ENCODE measurements at regions not wholly inside any gene's neighbourhood (a gene's known extent, or its start where the extent isn't known, plus 50 kb on each side); places are given as distances from the start of the nearest gene placed in this dataset.
"Not testable (repeated sequence)": the region's sequence is repeated elsewhere in the genome, so short reads cannot be mapped to it uniquely, and the experiment has no call there.

DNA sequence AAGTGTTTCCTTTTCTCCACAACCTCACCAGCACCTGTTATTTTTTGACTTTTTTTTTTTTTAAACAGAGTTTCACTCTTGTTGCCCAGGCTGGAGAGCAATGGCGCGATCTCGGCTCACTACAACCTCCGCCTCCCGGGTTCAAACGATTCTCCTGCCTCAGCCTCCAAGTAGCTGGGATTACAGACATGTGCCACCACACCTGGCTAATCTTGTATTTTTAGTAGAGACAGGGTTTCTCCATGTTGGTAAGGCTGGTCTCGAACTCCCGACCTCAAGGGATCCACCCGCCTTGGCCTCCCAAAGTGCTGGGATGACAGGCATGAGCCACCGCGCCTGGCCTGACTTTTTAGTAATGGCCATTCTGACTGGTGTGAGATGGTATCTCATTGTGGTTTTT, 123.2 kb upstream of the CCND2 start:
- ATAC-seq; H3K27ac ChIP-seq; DNase-seq (ENCODE audit: low read depth in 1 of 2, low spot score in 1 of 2); H3K4me2 ChIP-seq; CTCF ChIA-PET; H3K4me3 ChIP-seq; POLR2A ChIA-PET; H3K9me3 ChIP-seq; H3K4me1 ChIP-seq; FAIRE-seq: not testable (repeated sequence)
- WGBS (ENCODE audit: missing lambda C conversion rate): 67% methylated on average over 11 of the region's 11 CpGs

DNA sequence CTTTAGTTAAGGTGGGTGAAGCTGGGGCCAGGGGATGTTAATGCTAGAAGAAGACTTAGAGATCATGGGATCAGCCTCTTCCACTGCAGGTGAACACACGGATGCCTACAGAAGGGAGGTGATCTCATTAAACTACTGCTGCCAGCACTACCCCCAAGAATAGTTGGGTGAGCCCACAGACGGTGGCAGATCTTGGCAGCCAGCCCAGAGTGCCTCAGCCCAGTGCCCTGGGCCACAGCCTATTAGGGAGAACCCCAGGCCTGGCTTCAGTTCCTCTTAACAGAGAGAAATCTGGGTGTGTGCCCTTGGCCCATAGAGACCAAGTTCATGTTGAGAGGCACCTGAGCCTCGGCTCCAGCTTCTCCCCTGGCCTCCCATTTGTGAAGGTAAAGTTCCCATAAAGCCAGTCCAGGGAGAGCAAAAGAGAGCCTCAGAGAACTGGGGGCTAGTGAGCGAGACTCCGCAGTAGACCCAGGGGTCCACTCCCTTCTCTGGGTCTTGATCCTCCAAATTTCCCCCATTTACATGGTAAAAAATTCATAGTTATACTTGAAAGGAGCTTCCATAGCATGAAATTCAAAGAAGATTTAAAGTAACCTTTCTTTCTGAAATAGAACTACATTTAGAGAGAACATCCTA, 125.0 kb upstream of the CCND2 start:
- Histone ChIP-seq H3K4me1 (no peaks in the 10 kb centered on the region), H3K4me3 (no peak overlapping the region), H3K27ac (no peak overlapping the region), H3K4me2 (no peak overlapping the region), H3K9me3 (peaks cover 5% of the 10 kb centered on the region; the same call in 2 of the 3 replicates)
- WGBS (ENCODE audit: missing lambda C conversion rate): 29% methylated on average over 5 of the region's 5 CpGs
- FAIRE-seq: no peak
- TF ChIP-seq, protein P1, sequence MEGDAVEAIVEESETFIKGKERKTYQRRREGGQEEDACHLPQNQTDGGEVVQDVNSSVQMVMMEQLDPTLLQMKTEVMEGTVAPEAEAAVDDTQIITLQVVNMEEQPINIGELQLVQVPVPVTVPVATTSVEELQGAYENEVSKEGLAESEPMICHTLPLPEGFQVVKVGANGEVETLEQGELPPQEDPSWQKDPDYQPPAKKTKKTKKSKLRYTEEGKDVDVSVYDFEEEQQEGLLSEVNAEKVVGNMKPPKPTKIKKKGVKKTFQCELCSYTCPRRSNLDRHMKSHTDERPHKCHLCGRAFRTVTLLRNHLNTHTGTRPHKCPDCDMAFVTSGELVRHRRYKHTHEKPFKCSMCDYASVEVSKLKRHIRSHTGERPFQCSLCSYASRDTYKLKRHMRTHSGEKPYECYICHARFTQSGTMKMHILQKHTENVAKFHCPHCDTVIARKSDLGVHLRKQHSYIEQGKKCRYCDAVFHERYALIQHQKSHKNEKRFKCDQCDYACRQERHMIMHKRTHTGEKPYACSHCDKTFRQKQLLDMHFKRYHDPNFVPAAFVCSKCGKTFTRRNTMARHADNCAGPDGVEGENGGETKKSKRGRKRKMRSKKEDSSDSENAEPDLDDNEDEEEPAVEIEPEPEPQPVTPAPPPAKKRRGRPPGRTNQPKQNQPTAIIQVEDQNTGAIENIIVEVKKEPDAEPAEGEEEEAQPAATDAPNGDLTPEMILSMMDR (IDR thresholded peaks at IDR 0.05): no peak
- TF ChIP-seq FOSL2 (IDR thresholded peaks at IDR 0.05) (no peak), FOSL2 (CRISPR knock-in tag; IDR thresholded peaks at IDR 0.05) (no peak), FOXS1 (CRISPR knock-in tag; IDR thresholded peaks at IDR 0.05) (no peak)
- ChIA-PET CTCF (no interaction called here), POLR2A (no interaction called here)
- ATAC-seq: no peak
- no peak for DNase-seq (ENCODE audit: low read depth in 1 of 2, low spot score in 1 of 2)

DNA sequence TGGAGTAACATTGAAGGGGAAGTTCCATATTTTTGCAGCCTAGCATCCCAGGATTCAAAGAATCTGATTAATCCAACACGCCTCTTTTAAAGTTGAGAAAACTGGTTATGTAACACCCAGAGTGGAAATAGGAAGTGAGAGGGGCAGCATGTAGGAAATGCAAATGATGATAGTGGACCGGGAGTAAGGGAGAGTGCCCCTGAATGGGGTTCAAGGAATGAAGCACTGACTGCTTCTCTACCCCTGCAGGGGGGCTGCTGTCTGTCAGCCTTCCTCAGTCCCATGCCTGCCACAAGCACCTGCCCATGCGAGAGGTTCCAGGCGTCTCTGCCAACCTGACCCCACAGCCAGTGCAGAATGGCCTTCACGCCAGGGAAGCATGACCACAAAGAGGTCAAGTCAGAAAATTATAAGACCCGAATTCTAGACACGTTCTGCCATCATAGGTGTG, 126.5 kb upstream of the CCND2 start:
- TF ChIP-seq CHD4 (IDR thresholded peaks at IDR 0.05; ENCODE audit: borderline replicate concordance) (no peak), SREBF2 (IDR thresholded peaks at IDR 0.05) (no peak), JUN (IDR thresholded peaks at IDR 0.05) (no peak), NFE2L2 (conservative IDR thresholded peaks at IDR 0.05; ENCODE audit: low read length) (no peak), CBX8 (IDR thresholded peaks at IDR 0.05) (no peak), PHF8 (IDR thresholded peaks at IDR 0.05; ENCODE audit: borderline replicate concordance, low read depth) (no peak), KDM1A (IDR thresholded peaks at IDR 0.05; ENCODE audit: low read depth) (no peak), RFX5 (IDR thresholded peaks at IDR 0.05) (no peak), RARB (CRISPR knock-in tag; IDR thresholded peaks at IDR 0.05) (no peak)
- TF ChIP-seq, protein P1 (IDR thresholded peaks at IDR 0.05): no peak
- peaks cover 5% of the 10 kb centered on the region; the same call in 2 of the 3 replicates for H3K9me3 ChIP-seq
- ATAC-seq: no peak
- H3K27ac ChIP-seq: no peak overlapping the region
- FAIRE-seq: no peak
- no peak overlapping the region for H3K4me2 ChIP-seq
- no peak for DNase-seq (ENCODE audit: low read depth in 1 of 2, low spot score in 1 of 2)
- WGBS (ENCODE audit: missing lambda C conversion rate): 12% methylated on average over 7 of the region's 7 CpGs
- POLR2A ChIA-PET: no interaction called here
- no peaks in the 10 kb centered on the region for H3K4me1 ChIP-seq
- CTCF ChIA-PET: interaction anchor here (0.6 kb wide), 1 partner anchor 61 kb away, joined by 3 read pairs; no protein-coding TSS in a partner anchor
- H3K4me3 ChIP-seq: no peak overlapping the region

DNA sequence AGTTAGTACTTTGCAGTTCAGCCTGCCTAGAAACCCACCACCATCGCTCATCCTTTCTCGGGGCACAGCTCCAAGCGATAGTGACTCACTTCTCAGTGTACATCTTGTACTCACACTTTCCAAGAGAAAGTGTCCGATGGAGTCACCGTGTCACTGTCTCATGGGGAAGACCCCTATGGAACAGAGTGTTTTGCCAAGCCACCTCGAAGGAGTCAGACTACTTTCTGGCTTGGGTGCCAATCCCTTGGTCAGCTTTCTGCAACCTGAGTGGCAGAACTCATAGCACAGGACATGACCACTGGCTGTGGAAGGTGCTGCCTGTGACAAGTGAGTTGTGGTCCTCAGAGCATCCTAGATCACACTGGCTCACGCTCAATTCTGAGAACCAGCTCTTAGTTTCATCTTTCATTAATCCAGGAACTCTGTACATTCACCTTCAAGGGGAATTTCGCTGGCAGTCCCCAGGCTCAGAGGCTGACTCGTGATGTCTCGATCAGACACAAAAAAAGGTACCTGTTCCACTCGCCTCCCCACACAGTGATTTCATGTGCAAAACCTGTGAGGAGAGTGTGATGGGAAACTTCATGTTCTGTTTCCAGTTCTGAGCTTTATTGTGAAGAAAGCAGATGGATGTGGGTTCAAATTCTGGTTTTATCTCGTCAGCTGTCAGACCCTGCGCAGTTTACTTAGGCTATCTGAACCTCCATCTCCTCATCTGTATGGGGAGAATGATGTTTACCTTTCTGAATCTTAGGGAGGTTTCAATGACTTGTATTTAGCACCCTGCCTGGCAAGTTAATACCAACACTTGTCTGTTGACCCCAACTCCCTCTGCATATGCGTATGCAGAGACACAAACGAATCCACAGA, 127.3 kb upstream of the CCND2 start:
- no peak overlapping the region for H3K4me3 ChIP-seq
- ChIA-PET CTCF (interaction anchor here (0.6 to 0.7 kb wide), 2 partner anchors 15 to 388 kb away, joined by 3 read pairs; no protein-coding TSS in a partner anchor), POLR2A (no interaction called here)
- no peak for ATAC-seq
- no peak for TF ChIP-seq EHMT2 (IDR thresholded peaks at IDR 0.05; ENCODE audit: low read depth)
- no peak for TF ChIP-seq MAFK (IDR thresholded peaks at IDR 0.05; ENCODE audit: partially characterized antibody)
- H3K9me3 ChIP-seq: peaks cover 5% of the 10 kb centered on the region; the same call in 2 of the 3 replicates
- WGBS (ENCODE audit: missing lambda C conversion rate): 6% methylated on average over 15 of the region's 15 CpGs
- no peak for DNase-seq (ENCODE audit: low read depth in 1 of 2, low spot score in 1 of 2)
- H3K4me1 ChIP-seq: no peaks in the 10 kb centered on the region
- H3K27ac ChIP-seq: no peak overlapping the region
- no peak overlapping the region for H3K4me2 ChIP-seq
- no peak for FAIRE-seq
